K562 (cell line): ENCODE measurements at regions not wholly inside any gene's neighbourhood (a gene's known extent, or its start where the extent isn't known, plus 50 kb on each side); places are given as distances from the start of the nearest gene placed in this dataset.

Source experiments
- ATAC-seq: fragments of 200-7000 bp; cut with Tn5 transposase; 3 replicates; pipeline ENCODE4 v1.9.1; 2020; ENCODE audit warnings: moderate library complexity
- BruUV-seq: library from RNA; stranded (reverse); fragments of 400-500 nt; replicated peaks from 2 replicates; lab custom pipeline; 2021; lab: Mats Ljungman, UMichigan
- CTCF ChIA-PET: fragments of 300-600 bp; formaldehyde crosslinking; extraction: SDS; loops from one replicate; lab custom pipeline; 2021; ENCODE audit warnings: low intra/inter-chr PET ratio; lab: Yijun Ruan, JAX
- POLR2A ChIA-PET: fragments of 300-600, 350-650 bp; sonication (Branson Sonifier 250); formaldehyde crosslinking; extraction: SDS; loops from one replicate; lab custom pipeline; 2021; ENCODE audit warnings: antibody characterized with exemption, inconsistent platforms; lab: Yijun Ruan, JAX
- DNase-seq, 4 experiments: peaks; one replicate each; pipeline versions ENCODE4 v3.0.0 to v3.0.0-alpha.2; 2011 to 2018; ENCODE audit warnings: low spot score in 3 of 4, mixed read lengths in 3 of 4; ENCODE audit errors: extremely low read depth in 1 of 4
- FAIRE-seq: peaks from 2 replicates; lab custom pipeline; 2011; peaks lifted over from hg19 to GRCh38; lab: Jason Lieb, UNC
- H2AFZ ChIP-seq: 2 replicates; pipeline ENCODE4 v1.6.0; 2011; ENCODE audit warnings: low read depth, low read length, control low read depth, inconsistent platforms
- H3K27ac ChIP-seq: fragments of 200-600 bp; 3 replicates; pipeline ENCODE4 v1.8.0; 2011; ENCODE audit warnings: low read depth, mild to moderate bottlenecking, control low read depth, inconsistent platforms, low read length, moderate library complexity, mixed read lengths; ENCODE audit errors: extremely low read depth
- H3K27me3 ChIP-seq, 2 experiments: fragments of 300-600 bp in 1 of 2; 2 replicates in 1 of 2; 3 replicates in 1 of 2; pipeline versions ENCODE4 v1.6.0 to v1.8.0; 2011; ENCODE audit warnings: inconsistent platforms in 2 of 2, low read length in 2 of 2, mild to moderate bottlenecking in 1 of 2, mixed read lengths in 1 of 2, moderate library complexity in 1 of 2; ENCODE audit not compliant: control insufficient read depth in 2 of 2, insufficient read depth in 2 of 2
- H3K36me3 ChIP-seq: fragments of 300-600 bp; 3 replicates; pipeline ENCODE4 v1.8.0; 2011; ENCODE audit warnings: mild to moderate bottlenecking, low read length, inconsistent platforms; ENCODE audit not compliant: control insufficient read depth, insufficient read depth
- H3K4me1 ChIP-seq, 2 experiments: fragments of 200-600 bp in 1 of 2; replicated peaks in 1 of 2; 2 replicates in 1 of 2; 3 replicates in 1 of 2; pipeline versions ENCODE4 v1.5.1 to v1.8.0; 2011; ENCODE audit warnings: inconsistent platforms in 2 of 2, low read length in 2 of 2, mild to moderate bottlenecking in 1 of 2, mixed read lengths in 1 of 2, moderate library complexity in 1 of 2; ENCODE audit not compliant: control insufficient read depth in 2 of 2, insufficient read depth in 2 of 2
- H3K4me2 ChIP-seq: 2 replicates; pipeline ENCODE4 v1.6.1; 2011; ENCODE audit warnings: low read length, control low read depth, inconsistent platforms, mixed read lengths; ENCODE audit not compliant: insufficient read depth
- H3K4me3 ChIP-seq: fragments of 200-600 bp; sonication (generic), shearing (Covaris generic); 2 replicates; pipeline ENCODE4 v1.5.1; 2016; ENCODE audit warnings: control low read depth, inconsistent platforms
- H3K79me2 ChIP-seq: fragments of 200-600 bp; 3 replicates; pipeline ENCODE4 v1.8.0; 2011; ENCODE audit warnings: low read length, inconsistent platforms; ENCODE audit not compliant: control insufficient read depth, insufficient read depth
- H3K9ac ChIP-seq, 2 experiments: 2 replicates each; pipeline versions ENCODE4 v1.6.0 to v1.6.1; 2011; ENCODE audit warnings: low read depth in 2 of 2, low read length in 2 of 2, control low read depth in 1 of 2, inconsistent platforms in 1 of 2, mild to moderate bottlenecking in 1 of 2, mixed read lengths in 1 of 2; ENCODE audit not compliant: insufficient read depth in 1 of 2
- H3K9me1 ChIP-seq: one replicate; pipeline ENCODE4 v1.6.0; 2011; ENCODE audit warnings: inconsistent platforms, mild to moderate bottlenecking, low read length, moderate library complexity; ENCODE audit not compliant: control insufficient read depth, insufficient read depth
- H3K9me3 ChIP-seq: replicated peaks from 2 replicates; pipeline ENCODE4 v1.5.1; 2011; ENCODE audit warnings: low read depth, low read length, inconsistent platforms; ENCODE audit not compliant: control insufficient read depth, insufficient read depth
- H4K20me1 ChIP-seq: replicated peaks from 2 replicates; pipeline ENCODE4 v1.6.1; 2011; ENCODE audit warnings: low read length, inconsistent platforms, mixed read lengths; ENCODE audit not compliant: control insufficient read depth, insufficient read depth
- ARNT ChIP-seq, 2 experiments: fragments of 450-650 bp; IDR thresholded peaks; 2 replicates each; pipeline ENCODE4 v1.6.1; 2016; ENCODE audit warnings: mild to moderate bottlenecking in 1 of 2
- BRD9 ChIP-seq: fragments of 450-650 bp; IDR thresholded peaks from 2 replicates; pipeline ENCODE4 v1.6.1; 2018; ENCODE audit warnings: low read depth; ENCODE audit not compliant: partially characterized antibody
- DPF2 ChIP-seq: fragments of 450-650 bp; IDR thresholded peaks from 2 replicates; pipeline ENCODE4 v1.6.1; 2016
- FOXO4 ChIP-seq: fragments of 450-650 bp; formaldehyde crosslinking; IDR thresholded peaks from 2 replicates; pipeline ENCODE4 v1.4.0; 2020; ENCODE audit warnings: mild to moderate bottlenecking, moderate library complexity
- HDGF ChIP-seq: fragments of 450-650 bp; IDR thresholded peaks from 2 replicates; pipeline ENCODE4 v1.6.1; 2016
- NR3C1 ChIP-seq: sonication (generic); formaldehyde crosslinking; IDR thresholded peaks from 2 replicates; pipeline ENCODE4 v1.8.1; 2022; ENCODE audit warnings: missing genetic modification reagents
- RBM15 ChIP-seq: fragments of 200-400 bp; formaldehyde crosslinking; IDR thresholded peaks from 2 replicates; pipeline ENCODE4 v1.6.1; 2018; ENCODE audit warnings: mild to moderate bottlenecking, low read length, moderate library complexity; ENCODE audit not compliant: insufficient read depth
- SMAD4 ChIP-seq: fragments of 250-450 bp; sonication (Bioruptor Pico); conservative IDR thresholded peaks from 2 replicates; pipeline ENCODE4 v1.8.0; 2021; ENCODE audit warnings: inconsistent platforms, mild to moderate bottlenecking, moderate library complexity
- STAT6 ChIP-seq: sonication (generic); formaldehyde crosslinking; IDR thresholded peaks from 2 replicates; pipeline ENCODE4 v1.8.1; 2023; ENCODE audit warnings: mild to moderate bottlenecking, missing genetic modification reagents
- XRCC5 ChIP-seq: fragments of 200-400 bp; formaldehyde crosslinking; IDR thresholded peaks from 2 replicates; pipeline ENCODE4 v1.6.1; 2017; ENCODE audit warnings: low read depth, mild to moderate bottlenecking, low read length
- ZFP1 ChIP-seq: fragments of 450-650 bp; formaldehyde crosslinking; IDR thresholded peaks from 2 replicates; pipeline ENCODE4 v1.4.0; 2020; ENCODE audit warnings: mild to moderate bottlenecking, mixed read lengths
- ZNF408 ChIP-seq: fragments of 250-450 bp; sonication (Bioruptor Pico); IDR thresholded peaks from 2 replicates; pipeline ENCODE4 v1.4.0; 2020; ENCODE audit warnings: low read depth, mild to moderate bottlenecking, moderate library complexity
- WGBS: fragments of 100-300 bp; shearing (Covaris generic); methylation state at CpG from one replicate; pipeline ENCODE4 v1.1.6; 2016; ENCODE audit warnings: low coverage, mixed read lengths; ENCODE audit not compliant: insufficient coverage; ENCODE audit errors: missing lambda C conversion rate; 5-methylcytosine and 5-hydroxymethylcytosine counted together
- in situ Hi-C: fragments of 300-500 bp; cut with MboI; formaldehyde crosslinking; loops from 4 replicates; pipeline ENCODE4 v1.15.0; 2018; ENCODE audit warnings: inconsistent platforms, mixed read lengths
- intact Hi-C: fragments of 100-400 bp; cut with micrococcal nuclease; formaldehyde crosslinking; loops from 2 replicates; pipeline ENCODE4 v1.14.2; 2022
- TF ChIP-seq, protein P1 (sequence below): fragments of 250-450 bp; sonication (Bioruptor Pico); IDR thresholded peaks from 2 replicates; pipeline ENCODE4 v1.5.0; 2021; ENCODE audit warnings: mild to moderate bottlenecking, borderline replicate concordance

GRCh38 chr1:209155546-209155945 is 428.0 kb upstream of the CAMK1G start:
- no peaks in the 10 kb centered on the region for H3K9me3 ChIP-seq
- TF ChIP-seq ZFP1 (CRISPR knock-in tag): no peak
- TF ChIP-seq XRCC5: no peak
- TF ChIP-seq, protein P1, sequence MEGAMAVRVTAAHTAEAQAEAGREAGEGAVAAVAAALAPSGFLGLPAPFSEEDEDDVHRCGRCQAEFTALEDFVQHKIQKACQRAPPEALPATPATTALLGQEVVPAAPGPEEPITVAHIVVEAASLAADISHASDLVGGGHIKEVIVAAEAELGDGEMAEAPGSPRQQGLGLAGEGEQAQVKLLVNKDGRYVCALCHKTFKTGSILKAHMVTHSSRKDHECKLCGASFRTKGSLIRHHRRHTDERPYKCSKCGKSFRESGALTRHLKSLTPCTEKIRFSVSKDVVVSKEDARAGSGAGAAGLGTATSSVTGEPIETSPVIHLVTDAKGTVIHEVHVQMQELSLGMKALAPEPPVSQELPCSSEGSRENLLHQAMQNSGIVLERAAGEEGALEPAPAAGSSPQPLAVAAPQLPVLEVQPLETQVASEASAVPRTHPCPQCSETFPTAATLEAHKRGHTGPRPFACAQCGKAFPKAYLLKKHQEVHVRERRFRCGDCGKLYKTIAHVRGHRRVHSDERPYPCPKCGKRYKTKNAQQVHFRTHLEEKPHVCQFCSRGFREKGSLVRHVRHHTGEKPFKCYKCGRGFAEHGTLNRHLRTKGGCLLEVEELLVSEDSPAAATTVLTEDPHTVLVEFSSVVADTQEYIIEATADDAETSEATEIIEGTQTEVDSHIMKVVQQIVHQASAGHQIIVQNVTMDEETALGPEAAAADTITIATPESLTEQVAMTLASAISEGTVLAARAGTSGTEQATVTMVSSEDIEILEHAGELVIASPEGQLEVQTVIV (CRISPR knock-in tag): no peak
- TF ChIP-seq STAT6: no peak
- TF ChIP-seq NR3C1 (CRISPR knock-in tag): no peak
- no peak for TF ChIP-seq SMAD4
- TF ChIP-seq ZNF408 (CRISPR knock-in tag): no peak
- TF ChIP-seq DPF2: no peak
- TF ChIP-seq ARNT (IDR thresholded peaks at IDR 0.05): no peak
- no peak for TF ChIP-seq HDGF
- no peak for TF ChIP-seq BRD9
- TF ChIP-seq FOXO4 (CRISPR knock-in tag): no peak
- no peak for TF ChIP-seq RBM15
- no peak for ATAC-seq
- no peaks in the 10 kb centered on the region for H3K79me2 ChIP-seq
- no peak overlapping the region for H3K4me2 ChIP-seq
- H3K27me3 ChIP-seq: no peaks in the 10 kb centered on the region
- intact Hi-C loops (no loop called here), in situ Hi-C loops (no loop called here)
- no TSS peak for BruUV-seq
- no peaks in the 10 kb centered on the region for H4K20me1 ChIP-seq
- H3K4me3 ChIP-seq: no peak overlapping the region
- H3K36me3 ChIP-seq: no peaks in the 10 kb centered on the region
- no peak overlapping the region for H3K9ac ChIP-seq
- H2AFZ ChIP-seq: no peak overlapping the region
- FAIRE-seq: no peak
- POLR2A ChIA-PET: no interaction called here
- CTCF ChIA-PET: no interaction called here
- no peaks in the 10 kb centered on the region for H3K9me1 ChIP-seq
- DNase-seq: no peak
- H3K4me1 ChIP-seq: no peaks in the 10 kb centered on the region
- H3K27ac ChIP-seq: no peak overlapping the region
- 2% methylated on average over 3 of the region's 3 CpGs for WGBS
